Calu3 (cell line): ENCODE measurements at regions not wholly inside any gene's neighbourhood (a gene's known extent, or its start where the extent isn't known, plus 50 kb on each side); places are given as distances from the start of the nearest gene placed in this dataset.

ENCODE experiments used
- BruUV-seq: library from RNA; stranded (reverse); fragments of 400-500 nt; replicated peaks from 2 replicates; lab custom pipeline; 2021; lab: Mats Ljungman, UMichigan
- CTCF ChIA-PET: fragments of 300-600 bp; sonication (Branson Sonifier 250); formaldehyde crosslinking; loops from one replicate; lab custom pipeline; 2022; ENCODE audit warnings: antibody characterized with exemption; lab: Charles Lee
- DNase-seq: peaks from one replicate; pipeline ENCODE4 v3.0.0; 2022
- H3K27ac Mint-ChIP-seq: one replicate; pipeline ENCODE4 v1.8.0; 2022; ENCODE audit warnings: mixed read lengths; ENCODE audit not compliant: unreplicated experiment
- H3K27me3 Mint-ChIP-seq: one replicate; pipeline ENCODE4 v1.8.0; 2022; ENCODE audit warnings: mixed read lengths; ENCODE audit not compliant: unreplicated experiment
- H3K36me3 Mint-ChIP-seq: one replicate; pipeline ENCODE4 v1.8.0; 2022; ENCODE audit warnings: mild to moderate bottlenecking, moderate library complexity, mixed read lengths; ENCODE audit not compliant: insufficient read depth, unreplicated experiment
- H3K4me1 Mint-ChIP-seq: one replicate; pipeline ENCODE4 v1.8.0; 2022; ENCODE audit warnings: mild to moderate bottlenecking, low read depth, mixed read lengths; ENCODE audit not compliant: unreplicated experiment
- H3K4me3 Mint-ChIP-seq: one replicate; pipeline ENCODE4 v1.8.0; 2022; ENCODE audit warnings: mild to moderate bottlenecking, low read depth, moderate library complexity, mixed read lengths; ENCODE audit not compliant: unreplicated experiment
- H3K9me3 Mint-ChIP-seq: one replicate; pipeline ENCODE4 v1.8.0; 2022; ENCODE audit warnings: low read depth, mixed read lengths; ENCODE audit not compliant: unreplicated experiment
- intact Hi-C: fragments of 100-400 bp; cut with micrococcal nuclease; formaldehyde crosslinking; loops from one replicate; pipeline ENCODE4 v1.10.0; 2022; ENCODE audit not compliant: unreplicated experiment
- TF ChIP-seq, protein P1 (sequence below): fragments of 200-600 bp; IDR thresholded peaks from one replicate; pipeline ENCODE4 v1.8.0; 2022; ENCODE audit warnings: antibody characterized with exemption; ENCODE audit not compliant: unreplicated experiment

DNA sequence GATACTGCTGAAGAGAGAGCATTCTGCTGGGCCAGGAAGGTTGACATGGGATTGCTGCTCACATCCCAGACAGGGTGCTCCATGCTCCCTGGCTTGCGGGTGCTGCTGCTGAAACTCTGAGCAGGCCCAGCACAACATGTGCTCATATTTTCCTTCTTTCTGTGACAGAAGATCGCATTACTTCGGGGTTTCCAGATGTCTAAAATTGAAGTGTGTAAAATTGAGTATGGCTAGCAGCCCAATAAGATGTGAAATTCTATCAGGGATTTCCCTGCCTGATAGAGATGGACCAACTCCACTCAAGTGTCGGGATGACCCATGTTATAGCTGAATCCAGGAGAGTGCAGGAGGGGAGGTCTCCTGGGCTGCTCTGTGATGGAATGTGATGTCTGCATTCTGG, 55.6 kb upstream of the KL start:
- H3K36me3 Mint-ChIP-seq, result no peaks in the 10 kb centered on the region
- no TSS peak for BruUV-seq
- TF ChIP-seq, protein P1, sequence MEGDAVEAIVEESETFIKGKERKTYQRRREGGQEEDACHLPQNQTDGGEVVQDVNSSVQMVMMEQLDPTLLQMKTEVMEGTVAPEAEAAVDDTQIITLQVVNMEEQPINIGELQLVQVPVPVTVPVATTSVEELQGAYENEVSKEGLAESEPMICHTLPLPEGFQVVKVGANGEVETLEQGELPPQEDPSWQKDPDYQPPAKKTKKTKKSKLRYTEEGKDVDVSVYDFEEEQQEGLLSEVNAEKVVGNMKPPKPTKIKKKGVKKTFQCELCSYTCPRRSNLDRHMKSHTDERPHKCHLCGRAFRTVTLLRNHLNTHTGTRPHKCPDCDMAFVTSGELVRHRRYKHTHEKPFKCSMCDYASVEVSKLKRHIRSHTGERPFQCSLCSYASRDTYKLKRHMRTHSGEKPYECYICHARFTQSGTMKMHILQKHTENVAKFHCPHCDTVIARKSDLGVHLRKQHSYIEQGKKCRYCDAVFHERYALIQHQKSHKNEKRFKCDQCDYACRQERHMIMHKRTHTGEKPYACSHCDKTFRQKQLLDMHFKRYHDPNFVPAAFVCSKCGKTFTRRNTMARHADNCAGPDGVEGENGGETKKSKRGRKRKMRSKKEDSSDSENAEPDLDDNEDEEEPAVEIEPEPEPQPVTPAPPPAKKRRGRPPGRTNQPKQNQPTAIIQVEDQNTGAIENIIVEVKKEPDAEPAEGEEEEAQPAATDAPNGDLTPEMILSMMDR, result no peak
- no peak for DNase-seq
- H3K27me3 Mint-ChIP-seq, result peaks cover 18% of the 10 kb centered on the region
- no peaks in the 10 kb centered on the region for H3K4me1 Mint-ChIP-seq
- no peak overlapping the region for H3K4me3 Mint-ChIP-seq
- H3K9me3 Mint-ChIP-seq, result no peaks in the 10 kb centered on the region
- H3K27ac Mint-ChIP-seq, result no peak overlapping the region
- CTCF ChIA-PET, result no interaction called here
- intact Hi-C loops, result no loop called here

GRCh38 chr13:32961724-32962123, 54.5 kb upstream of the KL start:
- CTCF ChIA-PET, result no interaction called here

GRCh38 chr13:32962342-32962741, 53.9 kb upstream of the KL start:
- TF ChIP-seq, protein P1, result no peak
- no peak overlapping the region for H3K27ac Mint-ChIP-seq
- no TSS peak for BruUV-seq
- CTCF ChIA-PET, result no interaction called here
- H3K4me3 Mint-ChIP-seq, result no peak overlapping the region
- peaks cover 10% of the 10 kb centered on the region for H3K27me3 Mint-ChIP-seq
- H3K36me3 Mint-ChIP-seq, result no peaks in the 10 kb centered on the region
- DNase-seq, result no peak
- intact Hi-C loops, result no loop called here
- H3K9me3 Mint-ChIP-seq, result no peaks in the 10 kb centered on the region
- H3K4me1 Mint-ChIP-seq, result no peaks in the 10 kb centered on the region

More at GRCh38 chr13:32961724-32962123, 54.5 kb upstream of the KL start:
- Mint-ChIP-seq H3K27me3 (peaks cover 16% of the 10 kb centered on the region), H3K27ac (no peak overlapping the region), H3K4me3 (no peak overlapping the region), H3K4me1 (no peaks in the 10 kb centered on the region), H3K36me3 (no peaks in the 10 kb centered on the region), H3K9me3 (no peaks in the 10 kb centered on the region)
- intact Hi-C loops, result no loop called here
- BruUV-seq, result no TSS peak
- DNase-seq, result no peak
- TF ChIP-seq, protein P1, result no peak

DNA sequence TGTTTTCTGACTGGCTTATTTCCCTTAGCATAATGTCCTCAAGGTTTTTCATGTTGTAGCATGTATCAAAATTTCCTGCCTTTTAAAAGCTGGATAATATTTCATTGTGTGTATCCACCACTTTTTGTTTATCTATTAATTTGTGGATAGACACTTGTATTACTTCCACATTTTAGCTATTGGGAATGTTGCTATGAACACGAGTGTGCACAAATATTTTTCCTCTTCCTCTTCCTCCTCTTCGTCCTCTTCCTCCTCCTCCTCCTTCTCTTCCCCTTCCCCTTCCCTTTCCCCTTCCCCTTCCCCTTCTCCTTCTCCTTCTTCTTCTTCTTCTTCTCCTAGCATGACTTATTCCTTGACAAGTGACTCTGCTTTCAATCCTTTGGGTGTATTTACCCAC, 51.2 kb upstream of the KL start:
- TF ChIP-seq, protein P1, result no peak
- no TSS peak for BruUV-seq
- CTCF ChIA-PET, result no interaction called here
- Mint-ChIP-seq H3K27ac (no peak overlapping the region), H3K27me3 (no peaks in the 10 kb centered on the region), H3K4me1 (no peaks in the 10 kb centered on the region), H3K4me3 (no peak overlapping the region), H3K9me3 (no peaks in the 10 kb centered on the region), H3K36me3 (no peaks in the 10 kb centered on the region)
- no peak for DNase-seq
- intact Hi-C loops, result no loop called here
